SK-N-SH (cell line): ENCODE measurements at regions not wholly inside any gene's neighbourhood (a gene's known extent, or its start where the extent isn't known, plus 50 kb on each side); places are given as distances from the start of the nearest gene placed in this dataset.

ENCODE experiments used
- CTCF ChIP-seq: fragments of 200-600 bp; sonication (generic); IDR thresholded peaks from 2 replicates; pipeline ENCODE4 v1.6.1; 2017; ENCODE audit warnings: antibody characterized with exemption, mild to moderate bottlenecking, moderate library complexity
- RAD21 ChIP-seq: IDR thresholded peaks from 2 replicates; pipeline ENCODE4 v1.6.1; 2012; ENCODE audit warnings: mild to moderate bottlenecking, low read length
- RCOR1 ChIP-seq: fragments of 150-350 bp; IDR thresholded peaks from 2 replicates; pipeline ENCODE4 v1.6.1; 2017; ENCODE audit warnings: antibody characterized with exemption, low read length
- REST ChIP-seq: IDR thresholded peaks from 2 replicates; pipeline ENCODE4 v1.6.1; 2012; ENCODE audit warnings: mild to moderate bottlenecking, low read depth, low read length, moderate library complexity
- RXRA ChIP-seq: IDR thresholded peaks from 2 replicates; pipeline ENCODE4 v1.4.0; 2012; ENCODE audit warnings: low read depth, mild to moderate bottlenecking, borderline replicate concordance
- TEAD4 ChIP-seq: IDR thresholded peaks from 2 replicates; pipeline ENCODE4 v1.4.0; 2012; ENCODE audit warnings: mild to moderate bottlenecking, borderline replicate concordance; ENCODE audit not compliant: insufficient read depth
- TF ChIP-seq, protein P1 (sequence below): IDR thresholded peaks from 2 replicates; pipeline ENCODE4 v1.4.0; 2012; ENCODE audit warnings: low read depth
- TF ChIP-seq, protein P2 (sequence below): fragments of 150-350 bp; IDR thresholded peaks from 2 replicates; pipeline ENCODE4 v1.6.1; 2017; ENCODE audit warnings: antibody characterized with exemption, low read length, low read depth, borderline replicate concordance

DNA sequence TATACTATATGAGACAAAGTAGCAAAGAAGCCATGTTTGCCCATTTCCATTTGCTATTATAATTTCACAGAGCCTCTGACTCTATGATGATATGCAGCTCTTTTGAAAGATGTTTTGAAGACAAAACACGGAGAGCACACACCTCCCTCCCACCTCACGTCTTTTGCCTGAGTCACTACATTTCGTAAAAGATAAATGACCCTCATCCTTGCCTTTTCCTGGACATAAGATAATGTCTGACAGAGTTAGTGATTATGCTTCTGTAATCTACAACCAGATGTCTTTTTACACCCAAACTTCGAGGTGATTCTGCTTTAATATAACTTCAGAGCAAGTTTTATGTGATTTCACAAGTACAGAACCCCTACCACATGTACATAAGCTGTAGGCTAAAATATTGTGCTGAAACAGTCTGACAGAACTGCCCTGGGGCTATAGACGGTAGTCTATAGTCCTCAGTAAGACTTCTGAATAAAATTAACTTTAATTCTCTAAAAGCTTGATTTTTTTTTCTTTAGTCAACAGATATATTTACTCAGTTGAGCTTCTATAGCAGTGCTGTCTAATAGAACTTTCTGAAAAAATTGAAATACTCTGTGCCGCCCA lies 99.9 kb downstream of the CD200R1L start:
- TF ChIP-seq CTCF (no peak), REST (no peak), RCOR1 (no peak), TEAD4 (no peak), RXRA (no peak), RAD21 (no peak)
- TF ChIP-seq, protein P1, sequence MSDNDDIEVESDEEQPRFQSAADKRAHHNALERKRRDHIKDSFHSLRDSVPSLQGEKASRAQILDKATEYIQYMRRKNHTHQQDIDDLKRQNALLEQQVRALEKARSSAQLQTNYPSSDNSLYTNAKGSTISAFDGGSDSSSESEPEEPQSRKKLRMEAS = no peak
- TF ChIP-seq, protein P2, sequence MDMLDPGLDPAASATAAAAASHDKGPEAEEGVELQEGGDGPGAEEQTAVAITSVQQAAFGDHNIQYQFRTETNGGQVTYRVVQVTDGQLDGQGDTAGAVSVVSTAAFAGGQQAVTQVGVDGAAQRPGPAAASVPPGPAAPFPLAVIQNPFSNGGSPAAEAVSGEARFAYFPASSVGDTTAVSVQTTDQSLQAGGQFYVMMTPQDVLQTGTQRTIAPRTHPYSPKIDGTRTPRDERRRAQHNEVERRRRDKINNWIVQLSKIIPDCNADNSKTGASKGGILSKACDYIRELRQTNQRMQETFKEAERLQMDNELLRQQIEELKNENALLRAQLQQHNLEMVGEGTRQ = no peak
